HEK293T (cell line): ENCODE measurements at regions not wholly inside any gene's neighbourhood (a gene's known extent, or its start where the extent isn't known, plus 50 kb on each side); places are given as distances from the start of the nearest gene placed in this dataset.

Experiments
- ARNT ChIP-seq: fragments of 450-650 bp; IDR thresholded peaks from 2 replicates; pipeline ENCODE4 v1.6.1; 2017; ENCODE audit warnings: mild to moderate bottlenecking
- BHLHE40 ChIP-seq: fragments of 450-650 bp; IDR thresholded peaks from 2 replicates; pipeline ENCODE4 v1.6.1; 2016; ENCODE audit warnings: mild to moderate bottlenecking, moderate library complexity, borderline replicate concordance
- ELF4 ChIP-seq: fragments of 450-650 bp; IDR thresholded peaks from 2 replicates; pipeline ENCODE4 v1.6.1; 2017; ENCODE audit warnings: antibody characterized with exemption
- FOXM1 ChIP-seq: fragments of 450-650 bp; IDR thresholded peaks from 2 replicates; pipeline ENCODE4 v1.6.1; 2017; ENCODE audit warnings: mild to moderate bottlenecking, borderline replicate concordance
- HDGF ChIP-seq: fragments of 450-650 bp; IDR thresholded peaks from 2 replicates; pipeline ENCODE4 v1.6.1; 2017; ENCODE audit warnings: antibody characterized with exemption, borderline replicate concordance
- L3MBTL2 ChIP-seq: fragments of 450-650 bp; conservative IDR thresholded peaks from 2 replicates; pipeline ENCODE4 v1.6.1; 2016; ENCODE audit warnings: mild to moderate bottlenecking
- LEF1 ChIP-seq: fragments of 450-650 bp; IDR thresholded peaks from 2 replicates; pipeline ENCODE4 v1.6.1; 2017; ENCODE audit warnings: mild to moderate bottlenecking, borderline replicate concordance
- NFRKB ChIP-seq: fragments of 450-650 bp; IDR thresholded peaks from 2 replicates; pipeline ENCODE4 v1.6.1; 2016; ENCODE audit warnings: mild to moderate bottlenecking, moderate library complexity
- SP1 ChIP-seq: fragments of 450-650 bp; IDR thresholded peaks from 2 replicates; pipeline ENCODE4 v1.6.1; 2017
- TARDBP ChIP-seq: fragments of 450-650 bp; IDR thresholded peaks from 2 replicates; pipeline ENCODE4 v1.6.1; 2016

GRCh38 chr9:82454509-82455190 lies 466.1 kb downstream of the SPATA31D1 start:
- TF ChIP-seq HDGF (no peak), FOXM1 (no peak), NFRKB (no peak), ARNT (no peak), BHLHE40 (no peak), LEF1 (no peak), SP1 (no peak), L3MBTL2 (no peak), ELF4 (no peak), TARDBP (no peak)
